ENCODE measurements at regions not wholly inside any gene's neighbourhood (a gene's known extent, or its start where the extent isn't known, plus 50 kb on each side); places are given as distances from the start of the nearest gene placed in this dataset.

- TF ChIP-seq CEBPB (IDR thresholded peaks at IDR 0.05) (no peak), RAD21 (IDR thresholded peaks at IDR 0.05; ENCODE audit: low read depth) (no peak), NFIC (IDR thresholded peaks at IDR 0.05) (no peak), YY1 (IDR thresholded peaks at IDR 0.05; ENCODE audit: low read depth) (no peak), TCF12 (IDR thresholded peaks at IDR 0.05; ENCODE audit: low read depth) (no peak), MAX (IDR thresholded peaks at IDR 0.05) (no peak), EGR1 (IDR thresholded peaks at IDR 0.05) (no peak), REST (IDR thresholded peaks at IDR 0.05; ENCODE audit: low read depth) (no peak), TEAD4 (IDR thresholded peaks at IDR 0.05) (no peak), ZBTB7A (IDR thresholded peaks at IDR 0.05; ENCODE audit: low read depth) (no peak), CREB1 (IDR thresholded peaks at IDR 0.05; ENCODE audit: low read depth) (no peak), TAF1 (IDR thresholded peaks at IDR 0.05; ENCODE audit: low read depth) (no peak), EP300 (IDR thresholded peaks at IDR 0.05; ENCODE audit: borderline replicate concordance) (no peak), FOXM1 (IDR thresholded peaks at IDR 0.05; ENCODE audit: borderline replicate concordance, low read depth) (no peak), USF1 (IDR thresholded peaks at IDR 0.05) (no peak)
These were observed 272.7 kb downstream of the PDHA2 start for GRCh38 chr4:96112631-96113030.

- TF ChIP-seq EGR1 (IDR thresholded peaks at IDR 0.05) (no peak), FOXM1 (IDR thresholded peaks at IDR 0.05; ENCODE audit: borderline replicate concordance, low read depth) (no peak), RAD21 (IDR thresholded peaks at IDR 0.05; ENCODE audit: low read depth) (no peak), USF1 (IDR thresholded peaks at IDR 0.05) (no peak), EP300 (IDR thresholded peaks at IDR 0.05; ENCODE audit: borderline replicate concordance) (no peak), CEBPB (IDR thresholded peaks at IDR 0.05) (no peak), ZBTB7A (IDR thresholded peaks at IDR 0.05; ENCODE audit: low read depth) (no peak), MAX (IDR thresholded peaks at IDR 0.05) (no peak), TEAD4 (IDR thresholded peaks at IDR 0.05) (no peak)
These were observed 280.3 kb downstream of the PDHA2 start for GRCh38 chr4:96120206-96120605.

GRCh38 chr4:96126227-96126626, 286.3 kb downstream of the PDHA2 start:
- TF ChIP-seq TEAD4 (IDR thresholded peaks at IDR 0.05) (no peak), EGR1 (IDR thresholded peaks at IDR 0.05) (no peak), RAD21 (IDR thresholded peaks at IDR 0.05; ENCODE audit: low read depth) (no peak), REST (IDR thresholded peaks at IDR 0.05; ENCODE audit: low read depth) (no peak), TAF1 (IDR thresholded peaks at IDR 0.05; ENCODE audit: low read depth) (no peak), TCF12 (IDR thresholded peaks at IDR 0.05; ENCODE audit: low read depth) (no peak), FOXM1 (IDR thresholded peaks at IDR 0.05; ENCODE audit: borderline replicate concordance, low read depth) (no peak), EP300 (IDR thresholded peaks at IDR 0.05; ENCODE audit: borderline replicate concordance) (no peak), CREB1 (IDR thresholded peaks at IDR 0.05; ENCODE audit: low read depth) (no peak), ZBTB7A (IDR thresholded peaks at IDR 0.05; ENCODE audit: low read depth) (no peak), CEBPB (IDR thresholded peaks at IDR 0.05) (no peak)

- TF ChIP-seq EGR1 (IDR thresholded peaks at IDR 0.05), result no peak
- no peak for TF ChIP-seq YY1 (IDR thresholded peaks at IDR 0.05; ENCODE audit: low read depth)
- TF ChIP-seq MAX (IDR thresholded peaks at IDR 0.05), result no peak
- TF ChIP-seq TCF12 (IDR thresholded peaks at IDR 0.05; ENCODE audit: low read depth), result no peak
- TF ChIP-seq TAF1 (IDR thresholded peaks at IDR 0.05; ENCODE audit: low read depth), result no peak
These were observed 291.3 kb downstream of the PDHA2 start for GRCh38 chr4:96131186-96131585.

GRCh38 chr4:96134806-96135205, 294.9 kb downstream of the PDHA2 start:
- TF ChIP-seq REST (IDR thresholded peaks at IDR 0.05; ENCODE audit: low read depth) (no peak), ZBTB7A (IDR thresholded peaks at IDR 0.05; ENCODE audit: low read depth) (no peak), TEAD4 (IDR thresholded peaks at IDR 0.05) (no peak), USF1 (IDR thresholded peaks at IDR 0.05) (no peak), YY1 (IDR thresholded peaks at IDR 0.05; ENCODE audit: low read depth) (no peak)

Measured in Ishikawa (cell line).